ENCODE measurements at regions not wholly inside any gene's neighbourhood (a gene's known extent, or its start where the extent isn't known, plus 50 kb on each side); places are given as distances from the start of the nearest gene placed in this dataset.

- TF ChIP-seq CTCF (IDR thresholded peaks at IDR 0.05) = no peak
- TF ChIP-seq EP300 (IDR thresholded peaks at IDR 0.05) = no peak
These were observed 177.3 kb upstream of the RAD23B start for GRCh38 chr9:107105784-107106183.
